Effector memory CD8-positive, alpha-beta T cell (primary cell): ENCODE measurements at regions not wholly inside any gene's neighbourhood (a gene's known extent, or its start where the extent isn't known, plus 50 kb on each side); places are given as distances from the start of the nearest gene placed in this dataset.
A peak's percentile ranks its signal among the peaks of the same experiment; 100 is the strongest.

ENCODE experiments used
- ATAC-seq: fragments of 150-1000 bp; cut with Tn5 transposase; replicated peaks from 2 replicates; pipeline ENCODE4 v1.10.0; 2021; ENCODE audit warnings: mild to moderate bottlenecking, moderate library complexity
- DNase-seq, 3 experiments: peaks; one replicate each; pipeline ENCODE4 v3.0.0; 2021
- H3K27ac Mint-ChIP-seq, 2 donors: one replicate each; pipeline ENCODE4 v1.8.0; 2022; ENCODE audit warnings: mild to moderate bottlenecking in 2 of 2, mixed read lengths in 2 of 2, moderate library complexity in 2 of 2
- H3K27me3 Mint-ChIP-seq, 2 donors: one replicate each; pipeline ENCODE4 v1.8.0; 2022; ENCODE audit warnings: mixed read lengths in 2 of 2
- H3K36me3 Mint-ChIP-seq: one replicate; pipeline ENCODE4 v1.8.0; 2022; ENCODE audit warnings: mild to moderate bottlenecking, moderate library complexity, mixed read lengths; ENCODE audit not compliant: insufficient read depth
- H3K4me1 Mint-ChIP-seq, 2 donors: one replicate each; pipeline ENCODE4 v1.8.0; 2022; ENCODE audit warnings: low read depth in 2 of 2, mixed read lengths in 2 of 2
- H3K4me3 Mint-ChIP-seq, 2 donors: one replicate each; pipeline ENCODE4 v1.8.0; 2022; ENCODE audit warnings: mild to moderate bottlenecking in 2 of 2, mixed read lengths in 2 of 2, moderate library complexity in 2 of 2
- H3K9me3 Mint-ChIP-seq, 2 donors: one replicate each; pipeline ENCODE4 v1.8.0; 2022; ENCODE audit warnings: mixed read lengths in 2 of 2

DNA sequence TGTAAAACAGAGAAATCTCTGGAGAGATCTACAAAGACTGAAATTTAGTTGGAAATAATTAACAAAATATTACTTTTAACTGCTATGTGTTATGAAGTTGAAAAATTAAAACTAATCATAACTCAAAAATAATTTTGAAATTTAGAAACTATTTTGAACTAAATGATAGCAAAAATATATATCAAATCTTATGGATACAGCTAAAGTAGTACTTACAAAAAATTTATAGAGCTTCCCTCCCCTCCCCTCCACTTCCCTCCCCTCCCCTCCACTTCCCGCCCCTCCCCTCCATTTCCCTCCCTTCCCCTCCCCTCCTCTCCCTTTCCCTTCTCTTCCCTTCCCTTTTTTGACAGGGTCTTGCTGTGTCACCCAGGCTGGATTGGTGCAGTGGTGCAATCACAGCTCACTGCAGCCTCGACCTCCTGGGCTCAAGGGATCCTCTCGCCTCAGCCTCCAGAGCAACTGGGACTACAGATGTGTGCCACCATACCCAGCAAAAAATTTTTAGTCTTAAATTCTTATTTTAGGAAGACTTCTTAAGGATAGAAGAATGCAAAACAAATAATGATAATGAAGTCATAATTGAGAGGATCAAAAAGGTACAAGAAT is 87.2 kb upstream of the RGS17 start:
- H3K9me3 Mint-ChIP-seq = no peaks in the 10 kb centered on the region
- no peak overlapping the region for H3K27ac Mint-ChIP-seq
- H3K27me3 Mint-ChIP-seq = peaks cover 6 to 32% of the 10 kb centered on the region in 2 donors
- H3K4me3 Mint-ChIP-seq = no peak overlapping the region
- no peaks in the 10 kb centered on the region for H3K4me1 Mint-ChIP-seq
- no peaks in the 10 kb centered on the region for H3K36me3 Mint-ChIP-seq
- DNase-seq (no peak), ATAC-seq (no peak)

DNA sequence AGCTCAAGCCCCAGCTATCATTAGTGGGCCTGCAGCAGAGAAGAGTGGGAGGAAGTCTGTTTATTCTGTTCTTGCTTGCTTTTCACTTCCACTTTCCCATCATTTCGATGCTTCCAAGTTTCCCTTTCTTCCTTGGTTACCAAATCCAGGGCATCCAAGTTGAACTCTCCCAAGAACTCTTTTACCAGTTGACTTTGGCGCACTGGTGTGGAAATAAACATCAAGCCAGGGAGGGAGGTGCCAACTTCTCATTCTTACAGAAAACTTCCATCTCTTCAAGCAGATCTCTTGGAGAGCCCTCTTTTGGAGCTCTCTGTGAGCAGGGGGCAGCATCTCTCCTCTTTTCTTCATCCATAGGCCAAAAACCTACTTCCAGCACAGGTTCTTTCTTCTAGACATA is 85.7 kb upstream of the RGS17 start:
- Mint-ChIP-seq H3K36me3 (no peaks in the 10 kb centered on the region), H3K9me3 (no peaks in the 10 kb centered on the region)

GRCh38 chr6:153215242-153215641 is 84.2 kb upstream of the RGS17 start:
- no peaks in the 10 kb centered on the region for H3K4me1 Mint-ChIP-seq
- no peak for ATAC-seq
- no peaks in the 10 kb centered on the region for H3K9me3 Mint-ChIP-seq
- H3K4me3 Mint-ChIP-seq = no peak overlapping the region
- no peak overlapping the region for H3K27ac Mint-ChIP-seq
- DNase-seq = no peak
- H3K36me3 Mint-ChIP-seq = no peaks in the 10 kb centered on the region
- H3K27me3 Mint-ChIP-seq = peaks cover 6 to 23% of the 10 kb centered on the region in 2 donors

More for the DNA sequence above, 85.7 kb upstream of the RGS17 start:
- DNase-seq = no peak
- Mint-ChIP-seq H3K4me3 (no peak overlapping the region), H3K27me3 (peaks cover 6 to 23% of the 10 kb centered on the region in 2 donors), H3K4me1 (no peaks in the 10 kb centered on the region), H3K27ac (no peak overlapping the region)
- no peak for ATAC-seq

DNA sequence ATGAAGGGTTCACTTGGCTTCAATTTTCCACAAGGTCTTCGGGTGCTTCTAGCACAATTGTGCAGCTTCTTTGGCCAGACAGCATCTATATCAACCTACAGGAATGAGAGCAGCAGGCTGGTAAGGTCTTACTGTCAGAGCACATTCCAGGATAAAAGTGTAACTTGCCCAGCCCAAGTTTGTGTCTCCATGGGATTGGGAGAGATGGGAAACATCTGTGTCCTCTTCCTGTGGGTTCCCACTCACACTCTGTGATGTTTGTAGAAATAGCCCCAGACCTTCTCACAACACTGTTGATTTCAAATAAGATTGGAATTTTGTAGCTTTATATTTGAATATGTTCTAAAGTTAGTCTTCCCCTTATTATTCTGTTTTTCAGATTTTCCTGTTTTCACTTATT is 83.4 kb upstream of the RGS17 start:
- no peaks in the 10 kb centered on the region for H3K4me1 Mint-ChIP-seq
- H3K36me3 Mint-ChIP-seq = no peaks in the 10 kb centered on the region
- ATAC-seq = no peak
- H3K9me3 Mint-ChIP-seq = no peaks in the 10 kb centered on the region
- H3K4me3 Mint-ChIP-seq = no peak overlapping the region
- no peak for DNase-seq
- H3K27me3 Mint-ChIP-seq = peaks cover 6 to 23% of the 10 kb centered on the region in 2 donors
- no peak overlapping the region for H3K27ac Mint-ChIP-seq

DNA sequence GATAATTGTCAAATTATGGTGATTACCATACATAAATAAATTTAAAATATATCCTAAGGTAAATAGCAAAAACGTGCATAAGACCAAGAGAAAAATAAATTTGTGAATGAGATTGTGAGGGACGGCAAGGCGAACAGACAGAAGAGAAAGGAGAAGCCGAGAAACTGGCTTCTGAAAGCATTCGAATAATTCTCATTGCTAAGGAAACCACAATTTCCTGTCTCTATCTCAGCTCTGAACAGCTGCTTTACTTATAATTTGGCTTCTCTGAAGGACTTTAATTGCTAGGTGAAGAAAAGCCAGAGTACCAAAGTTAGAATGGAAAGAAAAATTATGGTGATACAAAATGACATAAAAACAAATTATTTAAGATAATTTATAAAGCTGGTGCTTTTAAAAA is 79.0 kb upstream of the RGS17 start:
- DNase-seq (no peak), ATAC-seq (peak; percentile 80)
- Mint-ChIP-seq H3K27ac (no peak overlapping the region), H3K27me3 (peaks cover 0 to 10% of the 10 kb centered on the region in 2 donors), H3K4me1 (no peaks in the 10 kb centered on the region), H3K36me3 (no peaks in the 10 kb centered on the region), H3K9me3 (no peaks in the 10 kb centered on the region), H3K4me3 (no peak overlapping the region)

GRCh38 chr6:153208706-153209105 is 77.6 kb upstream of the RGS17 start:
- Mint-ChIP-seq H3K4me3 (no peak overlapping the region), H3K27ac (no peak overlapping the region), H3K9me3 (no peaks in the 10 kb centered on the region), H3K36me3 (no peaks in the 10 kb centered on the region), H3K27me3 (no peaks in the 10 kb centered on the region), H3K4me1 (no peaks in the 10 kb centered on the region)
- no peak for DNase-seq
- no peak for ATAC-seq

DNA sequence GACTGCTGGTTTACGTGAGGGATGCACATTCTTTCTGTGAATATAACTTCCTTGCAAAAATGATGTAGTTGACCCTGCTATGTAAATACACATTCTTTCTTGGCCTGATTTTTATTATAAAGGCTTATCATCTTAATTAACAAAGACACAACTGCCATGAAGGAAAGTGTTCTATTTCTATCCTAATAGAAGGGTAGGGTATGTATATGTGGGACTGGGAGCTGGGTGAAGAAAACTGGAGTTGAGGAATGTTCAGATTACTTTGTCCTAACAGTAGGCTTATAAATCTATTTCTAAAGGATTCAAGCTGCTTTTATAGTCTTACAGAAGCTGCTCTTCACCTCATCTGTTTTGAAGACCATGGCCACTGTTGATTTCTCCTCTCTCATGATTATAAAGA is 76.5 kb upstream of the RGS17 start:
- no peak overlapping the region for H3K27ac Mint-ChIP-seq
- H3K27me3 Mint-ChIP-seq = no peaks in the 10 kb centered on the region
- no peak for DNase-seq
- H3K4me1 Mint-ChIP-seq = no peaks in the 10 kb centered on the region
- H3K9me3 Mint-ChIP-seq = no peaks in the 10 kb centered on the region
- no peak for ATAC-seq
- no peaks in the 10 kb centered on the region for H3K36me3 Mint-ChIP-seq
- no peak overlapping the region for H3K4me3 Mint-ChIP-seq

- Mint-ChIP-seq H3K4me3 (no peak overlapping the region), H3K27me3 (no peaks in the 10 kb centered on the region), H3K4me1 (no peaks in the 10 kb centered on the region), H3K27ac (no peak overlapping the region), H3K36me3 (no peaks in the 10 kb centered on the region), H3K9me3 (no peaks in the 10 kb centered on the region)
- ATAC-seq (no peak), DNase-seq (no peak)
These were observed 75.9 kb upstream of the RGS17 start for GRCh38 chr6:153207006-153207405.

- no peaks in the 10 kb centered on the region for H3K4me1 Mint-ChIP-seq
- no peak overlapping the region for H3K27ac Mint-ChIP-seq
- H3K36me3 Mint-ChIP-seq = no peaks in the 10 kb centered on the region
- ATAC-seq (no peak), DNase-seq (no peak)
- H3K27me3 Mint-ChIP-seq = no peaks in the 10 kb centered on the region
- H3K4me3 Mint-ChIP-seq = no peak overlapping the region
- peaks cover 0 to 2% of the 10 kb centered on the region in 2 donors for H3K9me3 Mint-ChIP-seq
These were observed 62.1 kb upstream of the RGS17 start for GRCh38 chr6:153192943-153193885.

DNA sequence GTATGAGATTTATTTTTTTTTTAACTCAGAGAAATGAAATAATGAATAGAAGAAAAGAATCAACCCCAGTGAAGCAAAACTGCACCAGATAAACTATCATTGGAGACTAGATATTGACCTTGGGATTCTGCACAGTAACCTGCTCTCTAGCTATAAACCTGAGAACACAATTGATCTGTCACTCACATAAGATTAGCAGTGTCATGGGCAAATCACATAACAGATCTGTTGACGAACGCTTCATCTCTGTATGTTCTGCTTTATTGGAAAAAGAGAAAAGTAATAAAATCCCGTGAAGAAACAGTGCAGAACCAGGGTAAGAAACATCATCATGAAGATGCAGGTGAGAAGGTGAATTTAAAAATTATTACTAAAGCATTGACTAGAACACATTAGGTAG is 52.8 kb upstream of the RGS17 start:
- Mint-ChIP-seq H3K27ac (no peak overlapping the region), H3K4me1 (no peaks in the 10 kb centered on the region), H3K36me3 (no peaks in the 10 kb centered on the region), H3K4me3 (no peak overlapping the region), H3K27me3 (no peaks in the 10 kb centered on the region), H3K9me3 (peaks cover 0 to 2% of the 10 kb centered on the region in 2 donors)
- no peak for DNase-seq
- ATAC-seq = no peak
